GM18858 (cell line): ENCODE measurements at regions not wholly inside any gene's neighbourhood (a gene's known extent, or its start where the extent isn't known, plus 50 kb on each side); places are given as distances from the start of the nearest gene placed in this dataset.
"Not testable (repeated sequence)": the region's sequence is repeated elsewhere in the genome, so short reads cannot be mapped to it uniquely, and the experiment has no call there.

Source experiments
- ATAC-seq: cut with Tn5 transposase; IDR thresholded peaks from one replicate; pipeline ENCODE4 v1.9.1; 2021; ENCODE audit not compliant: unreplicated experiment

DNA sequence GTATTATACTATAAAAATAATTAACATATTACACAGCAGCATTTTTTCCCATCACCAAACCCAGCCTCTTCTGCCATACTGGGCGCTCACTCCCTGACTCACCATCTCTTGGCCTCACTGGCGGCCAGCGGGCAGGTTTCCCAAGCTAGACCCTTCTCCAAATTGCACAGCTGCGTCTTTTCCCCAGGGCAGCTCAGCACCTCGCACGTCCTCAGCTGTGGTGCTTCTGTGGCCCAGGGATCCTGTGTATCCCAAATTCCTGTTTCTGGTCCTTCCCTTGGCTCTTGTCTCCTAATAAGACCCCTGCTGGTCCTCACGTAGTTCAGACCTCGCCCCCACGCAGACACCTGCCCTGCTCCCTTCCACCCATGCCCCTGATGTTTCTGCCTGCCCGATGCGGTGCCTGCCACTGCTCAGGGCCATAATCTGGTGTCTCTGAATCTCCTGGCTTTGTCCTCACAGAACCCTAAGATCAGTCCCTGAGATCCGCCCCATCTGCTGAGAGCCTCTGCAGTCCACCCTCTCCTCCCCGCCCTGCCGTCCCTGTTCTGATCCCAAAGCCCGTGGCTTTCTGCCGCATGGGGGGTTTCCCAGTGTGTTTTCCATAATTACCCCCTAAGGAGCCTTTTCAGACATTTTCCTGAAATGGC lies 290.1 kb downstream of the TCERG1L start:
- no peak for ATAC-seq

DNA sequence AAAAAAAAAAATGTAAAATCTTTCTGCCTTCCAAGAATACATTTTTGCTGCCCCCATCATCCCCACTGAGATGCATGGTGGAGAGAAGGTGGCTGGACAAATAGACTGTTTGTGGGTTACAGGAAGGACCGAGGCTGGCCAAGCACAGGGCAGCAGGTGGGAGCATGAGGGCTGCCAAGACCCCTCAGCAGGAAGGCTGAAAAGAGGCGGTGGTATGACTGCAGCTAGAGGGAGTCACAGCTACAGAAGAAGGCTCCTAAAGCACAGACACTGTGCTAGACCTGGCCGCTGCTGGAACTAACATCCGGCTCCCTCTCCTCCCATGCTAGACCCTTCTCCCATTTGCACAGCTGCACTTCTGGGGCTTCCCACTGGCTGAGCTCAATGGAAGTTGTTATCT lies 289.6 kb downstream of the TCERG1L start:
- ATAC-seq, result no peak

DNA sequence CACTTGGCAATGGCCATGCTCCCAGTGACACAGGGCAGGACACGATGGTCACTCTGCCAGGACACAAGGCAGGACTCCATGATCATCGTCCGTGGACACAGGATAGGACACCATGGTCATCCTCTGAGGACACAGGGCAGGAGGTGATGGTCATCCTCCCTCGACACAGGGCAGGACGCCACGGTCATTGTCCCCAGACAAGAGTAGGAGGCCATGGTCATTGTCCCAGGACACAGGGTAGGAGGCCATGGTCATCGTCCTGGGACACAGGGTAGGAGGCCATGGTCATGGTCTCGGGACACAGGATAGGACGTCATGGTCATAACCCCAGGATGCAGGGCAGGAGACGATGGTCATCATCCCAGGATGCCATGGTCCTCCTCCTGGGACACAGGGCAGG lies 289.2 kb downstream of the TCERG1L start:
- ATAC-seq, result no peak

DNA sequence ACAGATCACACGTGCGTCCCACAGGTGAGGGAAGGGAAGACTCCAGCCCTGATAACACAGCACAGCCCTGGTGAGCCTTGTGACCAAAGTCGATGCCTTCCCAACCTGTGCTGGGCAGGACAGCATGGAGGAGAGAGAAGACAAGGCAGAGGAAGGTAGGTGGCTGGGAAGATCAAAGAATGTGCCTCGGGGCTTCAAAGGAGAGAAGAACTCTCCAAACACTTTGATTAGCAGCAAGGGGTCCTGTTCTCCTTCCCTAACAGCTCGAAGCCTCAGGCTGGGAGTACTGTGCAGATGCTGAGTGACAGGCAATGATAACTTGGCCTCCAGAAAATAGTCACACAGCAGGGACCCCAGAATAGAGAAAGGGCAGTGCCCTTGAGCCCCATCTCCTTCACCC lies 288.5 kb downstream of the TCERG1L start:
- ATAC-seq, result no peak

DNA sequence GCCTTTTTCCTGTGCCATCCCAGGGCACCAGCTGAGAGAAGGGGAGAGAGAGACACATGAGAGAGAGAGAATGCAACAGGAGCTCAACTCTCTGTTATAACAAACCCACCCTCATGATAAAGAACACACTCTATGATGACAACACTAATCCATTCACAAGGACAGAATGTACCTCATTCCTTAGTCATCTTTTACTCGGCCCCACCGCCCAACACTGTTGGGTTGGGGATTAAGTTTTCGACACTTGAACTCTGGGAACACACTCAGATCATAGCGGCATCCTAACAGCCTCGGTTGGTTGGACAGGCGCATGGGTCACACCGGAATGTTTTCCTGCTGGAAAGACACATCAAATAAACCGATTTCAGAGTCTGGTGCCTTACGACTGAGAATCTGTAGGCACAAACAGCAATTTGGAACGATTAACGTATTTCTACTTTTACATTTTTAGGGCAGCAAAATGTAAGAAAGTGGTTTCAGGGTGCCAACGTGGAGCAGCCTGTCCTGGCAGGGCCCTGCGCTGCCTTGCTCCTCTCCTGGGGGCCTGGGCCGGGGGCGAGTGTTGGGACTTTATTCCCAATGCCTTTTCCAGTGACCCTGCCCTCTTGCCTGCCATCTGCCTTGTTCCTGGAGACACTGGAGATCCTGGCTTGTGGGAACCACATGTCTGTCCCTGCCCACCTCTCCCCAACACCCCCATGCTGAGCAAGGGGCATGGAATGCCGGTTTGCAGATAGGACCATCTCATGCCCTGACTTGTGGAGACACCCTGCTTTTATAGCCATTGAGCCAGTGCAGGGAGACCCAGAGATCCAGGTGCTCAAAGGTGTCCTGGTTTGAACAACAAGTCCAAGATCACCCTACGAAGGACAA lies 287.0 kb downstream of the TCERG1L start:
- ATAC-seq, result no peak

DNA sequence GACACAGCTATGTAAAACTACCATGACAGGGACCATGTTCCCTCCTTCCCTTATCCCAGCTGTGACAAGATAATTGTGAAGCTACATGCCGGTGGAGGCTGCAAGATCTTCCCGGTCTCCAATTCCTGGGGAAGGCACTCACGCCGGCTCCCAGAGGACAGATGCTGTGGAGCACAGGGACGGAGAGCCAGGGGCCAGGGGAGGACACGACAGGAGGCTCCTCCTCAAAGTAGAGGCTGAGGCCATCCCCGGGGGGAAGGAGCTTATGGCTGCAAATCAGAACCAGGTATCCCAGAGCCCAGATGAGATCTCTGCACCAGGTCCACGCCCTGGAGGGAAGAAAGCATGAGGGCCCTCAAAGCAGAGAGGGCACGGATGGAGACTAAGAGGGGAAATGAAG lies 286.2 kb downstream of the TCERG1L start:
- no peak for ATAC-seq

DNA sequence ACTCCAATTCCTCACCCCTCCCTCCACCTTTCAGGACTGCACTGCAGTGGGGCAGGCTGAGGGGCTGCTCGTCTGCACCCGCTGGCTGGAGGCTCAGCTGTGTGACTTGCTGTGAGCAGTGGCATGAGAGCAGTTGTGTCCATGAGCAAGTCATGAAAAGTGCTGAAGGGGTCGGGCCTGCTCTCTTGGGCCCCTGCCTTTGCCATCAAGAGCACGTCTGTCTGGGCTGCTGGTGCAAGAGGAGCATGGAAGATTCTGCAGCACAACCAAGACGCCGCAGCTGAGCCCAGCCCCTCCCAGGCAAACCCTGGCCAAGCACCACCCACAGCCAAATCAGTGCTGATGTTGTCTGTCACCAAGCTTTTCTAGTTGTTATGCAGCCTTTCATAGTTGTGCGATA lies 284.3 kb downstream of the TCERG1L start:
- ATAC-seq, result no peak

DNA sequence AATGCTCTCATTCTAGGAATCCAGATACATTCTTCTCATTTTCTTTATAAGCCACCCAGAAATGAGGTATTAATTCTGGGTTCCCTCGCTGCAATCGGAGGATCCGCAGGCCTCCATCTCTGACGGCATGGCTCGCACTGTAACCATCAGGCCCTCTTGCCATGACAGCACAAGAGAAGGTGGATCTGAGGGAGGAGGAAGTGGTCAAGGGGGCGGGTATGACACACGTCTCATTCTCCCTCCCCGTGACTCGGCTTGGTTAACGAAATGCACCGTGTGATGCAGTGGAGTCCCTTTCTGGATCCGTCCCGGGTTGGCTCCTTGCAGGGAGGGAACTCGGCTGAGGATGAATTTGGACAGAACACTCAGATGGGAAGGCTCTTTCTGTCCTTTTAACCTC lies 280.2 kb downstream of the TCERG1L start:
- ATAC-seq, result no peak

DNA sequence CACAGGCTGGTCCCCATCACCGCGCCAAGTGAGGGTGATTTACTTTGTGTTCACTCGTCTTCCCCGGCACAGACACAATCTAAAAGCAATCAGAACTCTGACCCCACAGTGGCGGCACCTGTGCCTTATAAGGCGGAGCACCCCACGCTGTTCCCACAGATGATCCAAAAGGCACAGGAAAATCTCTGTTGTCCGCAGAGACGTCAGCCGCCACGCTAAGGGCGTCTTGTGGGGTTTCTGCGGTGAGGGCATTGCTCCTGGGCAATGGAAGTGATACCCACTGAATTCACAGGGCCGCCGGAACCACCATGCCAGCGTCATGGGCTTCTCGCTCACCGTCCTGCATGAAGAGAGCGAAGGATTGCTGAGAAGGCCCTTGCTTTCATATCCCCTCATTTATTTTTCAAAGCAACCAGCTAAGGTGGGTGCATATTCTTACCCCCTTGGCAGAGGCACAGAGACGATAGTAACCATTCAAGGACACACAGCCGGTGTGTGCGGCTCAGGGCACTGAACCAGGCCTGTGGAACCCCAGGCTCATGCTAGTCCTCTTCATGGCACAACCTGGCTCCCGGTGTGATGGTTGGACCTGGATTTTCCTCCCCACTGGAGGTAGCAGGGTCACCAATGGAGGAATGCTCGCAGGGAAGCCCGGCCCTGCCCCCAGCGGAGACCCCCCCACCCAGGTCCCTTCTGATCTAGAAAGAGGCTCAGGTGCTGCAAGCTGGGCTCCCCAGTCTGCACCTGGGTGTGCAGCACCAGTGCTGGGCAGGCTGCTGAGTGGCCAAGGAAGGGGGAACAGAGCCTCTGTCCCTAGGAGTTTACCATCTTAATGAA lies 279.0 kb downstream of the TCERG1L start:
- ATAC-seq, result no peak

DNA sequence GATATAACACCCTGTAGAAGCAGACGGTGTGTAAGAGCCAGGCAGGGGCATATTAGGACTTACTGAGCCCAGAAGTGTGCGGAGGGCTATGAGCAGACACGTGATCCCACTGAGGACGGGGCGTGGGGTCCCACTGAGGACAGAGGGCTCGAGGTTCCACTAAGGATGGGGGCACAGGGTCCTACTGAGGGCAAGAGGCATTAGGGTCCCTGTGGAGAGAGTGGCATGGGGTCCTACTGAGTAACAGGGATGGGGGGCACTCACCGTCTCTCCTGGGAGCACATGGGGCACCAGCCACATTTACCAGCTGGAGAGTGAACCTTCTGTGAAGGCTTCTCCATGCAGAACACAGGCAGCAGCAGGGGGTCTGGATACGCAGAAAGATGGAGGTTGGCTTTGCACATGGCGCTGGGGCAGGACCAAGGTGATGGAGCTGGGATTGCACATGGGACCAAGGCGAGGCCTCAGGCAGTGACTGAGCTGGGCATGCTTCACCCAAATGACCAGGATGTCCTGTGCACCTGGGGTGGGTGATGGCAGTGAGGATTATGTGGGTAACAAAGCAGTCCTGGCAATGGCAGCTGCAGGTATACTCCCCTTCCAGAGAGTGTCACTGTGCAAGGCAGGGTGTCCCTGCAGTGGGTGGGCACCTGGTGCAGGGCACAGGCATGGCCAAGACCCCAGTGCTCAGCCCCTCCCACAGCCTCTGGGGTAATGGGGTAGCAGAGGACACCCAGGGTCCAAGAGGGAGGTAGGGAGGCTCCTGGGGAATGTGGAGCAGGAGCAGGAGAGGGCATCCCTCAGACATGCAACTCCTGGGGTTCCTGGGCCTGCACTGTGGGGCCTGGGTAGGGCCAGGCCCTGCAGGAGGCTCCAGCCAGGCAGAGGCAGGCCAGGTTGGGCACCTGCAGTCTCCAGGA lies 278.1 kb downstream of the TCERG1L start:
- no peak for ATAC-seq

DNA sequence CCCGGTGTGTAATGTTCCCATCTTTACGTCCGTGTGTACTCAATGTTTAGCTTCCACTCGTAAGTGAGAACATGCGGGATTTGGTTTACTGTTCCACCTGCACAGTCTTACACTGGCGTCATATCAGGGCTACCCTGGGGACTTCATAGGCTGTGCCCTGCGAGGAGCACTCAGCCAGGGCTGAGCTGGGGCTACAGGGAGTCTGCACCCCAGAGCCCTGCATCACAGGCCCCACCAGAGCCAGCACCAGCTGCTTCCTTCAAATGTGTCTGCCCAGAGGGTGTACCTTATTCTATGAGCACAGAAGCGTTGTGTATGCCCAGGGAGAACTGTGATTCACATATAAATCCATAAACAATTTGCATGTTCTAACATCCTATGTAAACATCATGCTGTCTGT lies 277.1 kb downstream of the TCERG1L start:
- ATAC-seq, result no peak

DNA sequence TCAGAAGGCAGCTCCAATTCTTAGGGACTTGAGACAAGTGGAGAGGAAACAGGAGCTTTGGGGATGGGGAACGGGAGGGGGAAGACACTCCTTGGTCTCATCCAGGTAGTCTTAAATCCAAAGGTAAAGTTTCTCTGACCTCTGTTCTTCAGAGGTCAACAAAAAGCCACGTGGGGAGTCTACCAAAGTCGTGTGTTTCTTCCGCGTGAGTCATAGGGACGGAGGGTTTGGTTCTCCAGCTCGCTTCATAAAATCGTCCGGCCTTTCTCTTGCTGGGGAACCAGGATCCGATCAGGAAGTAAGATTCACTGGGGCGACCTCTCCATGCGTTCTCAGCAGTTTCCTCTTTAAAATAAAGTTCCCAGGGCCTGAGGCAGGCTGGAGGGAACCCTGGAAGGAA lies 275.7 kb downstream of the TCERG1L start:
- no peak for ATAC-seq

DNA sequence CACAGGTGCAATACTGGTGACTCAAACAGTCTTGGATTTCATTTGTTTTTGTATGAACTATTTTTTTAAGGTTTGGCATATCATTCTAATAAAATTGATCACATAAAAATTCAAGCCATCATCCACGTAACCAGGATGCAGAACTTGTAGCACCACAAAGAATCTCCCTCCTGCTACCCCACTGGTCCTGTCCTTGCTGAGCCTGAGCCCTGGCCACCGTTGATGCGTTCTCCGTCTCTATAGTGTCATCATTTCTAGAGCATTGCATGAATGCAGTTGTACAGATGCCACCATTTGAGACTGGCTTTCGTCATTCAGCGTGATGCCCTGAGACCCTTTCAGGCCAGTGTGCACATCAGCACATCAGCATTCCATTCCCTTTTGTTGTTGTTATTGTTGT lies 273.5 kb downstream of the TCERG1L start:
- ATAC-seq, result no peak

DNA sequence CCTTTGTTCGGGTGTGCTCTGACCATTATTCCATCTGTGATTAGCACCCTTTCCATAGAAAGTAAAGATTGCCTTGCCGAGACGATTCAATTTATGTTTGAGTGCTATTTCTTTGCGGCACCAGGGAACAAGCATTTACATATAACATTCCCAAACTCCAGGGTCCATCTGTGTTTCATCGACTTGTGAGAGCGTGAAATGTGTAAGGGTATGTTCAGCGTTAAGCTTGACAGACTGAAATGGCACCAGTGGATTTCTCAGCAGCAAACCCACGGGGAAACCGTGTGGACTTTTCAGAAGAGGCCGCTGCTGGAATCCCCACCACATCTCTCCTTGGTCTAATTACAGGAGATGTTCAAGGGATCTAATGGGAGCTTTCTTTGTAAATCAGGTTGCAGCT lies 270.5 kb downstream of the TCERG1L start:
- ATAC-seq, result no peak

DNA sequence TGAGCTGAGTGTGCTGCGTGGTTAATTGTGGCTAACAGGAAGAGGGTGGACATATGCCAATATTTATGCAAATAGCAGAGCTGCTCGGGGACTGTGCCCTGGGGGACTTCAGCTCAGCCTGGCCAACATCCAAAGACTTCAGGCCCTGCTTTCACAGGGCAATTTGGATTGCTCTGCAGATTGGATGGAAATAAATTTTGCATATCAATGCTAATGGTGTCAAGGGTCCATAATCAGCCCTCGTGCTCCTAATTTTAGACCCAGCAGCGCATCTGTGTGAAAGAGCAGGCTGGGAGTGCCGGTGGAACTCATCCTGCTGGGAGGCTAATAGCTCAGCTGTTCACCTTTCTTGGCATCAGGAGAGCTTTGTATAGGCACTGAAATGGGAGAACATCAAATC lies 270.1 kb downstream of the TCERG1L start:
- no peak for ATAC-seq

DNA sequence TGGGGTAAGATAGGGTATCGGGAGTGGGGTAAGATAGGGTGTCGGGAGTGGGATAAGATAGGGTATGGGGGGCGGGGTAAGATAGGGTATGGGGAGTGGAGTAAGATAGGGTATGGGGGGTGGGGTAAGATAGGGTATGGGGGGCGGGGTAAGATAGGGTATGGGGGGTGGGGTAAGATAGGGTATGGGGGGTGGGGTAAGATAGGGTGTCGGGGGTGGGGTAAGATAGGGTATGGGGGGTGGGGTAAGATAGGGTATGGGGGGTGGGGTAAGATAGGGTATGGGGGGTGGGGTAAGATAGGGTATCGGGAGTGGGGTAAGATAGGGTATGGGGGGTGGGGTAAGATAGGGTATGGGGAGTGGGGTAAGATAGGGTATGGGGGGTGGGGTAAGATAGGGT lies 269.5 kb downstream of the TCERG1L start:
- ATAC-seq, result not testable (repeated sequence)
